Neutrophil (primary cell): ENCODE measurements at regions not wholly inside any gene's neighbourhood (a gene's known extent, or its start where the extent isn't known, plus 50 kb on each side); places are given as distances from the start of the nearest gene placed in this dataset.

ENCODE experiments used
- H3K27ac ChIP-seq: fragments of 200-600 bp; sonication (generic); 2 replicates; pipeline ENCODE4 v1.5.1; 2016; ENCODE audit warnings: mild to moderate bottlenecking, moderate library complexity
- H3K27me3 ChIP-seq: fragments of 200-600 bp; sonication (generic); 2 replicates; pipeline ENCODE4 v1.6.0; 2016; ENCODE audit warnings: mild to moderate bottlenecking
- H3K36me3 ChIP-seq: fragments of 200-600 bp; sonication (generic); 2 replicates; pipeline ENCODE4 v1.5.1; 2017
- H3K4me1 ChIP-seq, 2 experiments: fragments of 200-600 bp in 1 of 2; sonication (generic) in 1 of 2; 1 replicate in 1 of 2; 2 replicates in 1 of 2; pipeline versions ENCODE4 v1.5.1 to v1.6.1; 2013 to 2016; ENCODE audit warnings: low read depth in 1 of 2, low read length in 1 of 2, mild to moderate bottlenecking in 1 of 2, moderate library complexity in 1 of 2; ENCODE audit not compliant: control insufficient read depth in 1 of 2, insufficient read depth in 1 of 2
- H3K4me3 ChIP-seq, 2 experiments: fragments of 200-600 bp in 1 of 2; sonication (generic) in 1 of 2; 1 replicate in 1 of 2; 2 replicates in 1 of 2; pipeline ENCODE4 v1.5.1; 2013 to 2016; ENCODE audit warnings: low read depth in 1 of 2, low read length in 1 of 2, mild to moderate bottlenecking in 1 of 2, moderate library complexity in 1 of 2
- H3K9me3 ChIP-seq: fragments of 200-600 bp; sonication (generic); 2 replicates; pipeline ENCODE4 v1.5.1; 2016
- TF ChIP-seq, protein P1 (sequence below): fragments of 200-600 bp; sonication (generic); IDR thresholded peaks from 2 replicates; pipeline ENCODE4 v1.5.1; 2016; ENCODE audit warnings: antibody characterized with exemption

DNA sequence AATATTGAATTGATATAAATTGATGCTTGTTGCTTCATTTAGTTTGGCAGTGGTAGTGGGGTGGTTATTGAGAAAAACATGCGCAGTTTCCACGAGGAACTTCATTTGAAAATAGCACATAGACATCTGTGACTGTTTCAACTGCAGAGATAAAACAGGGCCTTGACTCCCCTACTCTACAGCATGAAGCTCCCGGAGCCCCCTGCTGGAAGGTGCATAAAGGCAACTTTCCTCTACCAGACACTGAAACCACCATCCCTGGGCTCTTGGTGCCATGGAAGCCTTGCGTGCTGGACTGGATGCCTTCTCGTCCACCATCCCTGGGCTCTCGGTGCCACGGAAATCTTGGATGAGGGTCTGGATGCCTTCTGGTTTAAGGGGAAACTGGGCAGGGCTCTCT lies 195.9 kb downstream of the CSNK2A3 start:
- H3K4me1 ChIP-seq = no peaks in the 10 kb centered on the region
- TF ChIP-seq, protein P1, sequence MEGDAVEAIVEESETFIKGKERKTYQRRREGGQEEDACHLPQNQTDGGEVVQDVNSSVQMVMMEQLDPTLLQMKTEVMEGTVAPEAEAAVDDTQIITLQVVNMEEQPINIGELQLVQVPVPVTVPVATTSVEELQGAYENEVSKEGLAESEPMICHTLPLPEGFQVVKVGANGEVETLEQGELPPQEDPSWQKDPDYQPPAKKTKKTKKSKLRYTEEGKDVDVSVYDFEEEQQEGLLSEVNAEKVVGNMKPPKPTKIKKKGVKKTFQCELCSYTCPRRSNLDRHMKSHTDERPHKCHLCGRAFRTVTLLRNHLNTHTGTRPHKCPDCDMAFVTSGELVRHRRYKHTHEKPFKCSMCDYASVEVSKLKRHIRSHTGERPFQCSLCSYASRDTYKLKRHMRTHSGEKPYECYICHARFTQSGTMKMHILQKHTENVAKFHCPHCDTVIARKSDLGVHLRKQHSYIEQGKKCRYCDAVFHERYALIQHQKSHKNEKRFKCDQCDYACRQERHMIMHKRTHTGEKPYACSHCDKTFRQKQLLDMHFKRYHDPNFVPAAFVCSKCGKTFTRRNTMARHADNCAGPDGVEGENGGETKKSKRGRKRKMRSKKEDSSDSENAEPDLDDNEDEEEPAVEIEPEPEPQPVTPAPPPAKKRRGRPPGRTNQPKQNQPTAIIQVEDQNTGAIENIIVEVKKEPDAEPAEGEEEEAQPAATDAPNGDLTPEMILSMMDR = no peak
- H3K27ac ChIP-seq = no peak overlapping the region
- no peaks in the 10 kb centered on the region for H3K27me3 ChIP-seq
- no peaks in the 10 kb centered on the region for H3K36me3 ChIP-seq
- no peak overlapping the region for H3K4me3 ChIP-seq
- H3K9me3 ChIP-seq = no peaks in the 10 kb centered on the region

DNA sequence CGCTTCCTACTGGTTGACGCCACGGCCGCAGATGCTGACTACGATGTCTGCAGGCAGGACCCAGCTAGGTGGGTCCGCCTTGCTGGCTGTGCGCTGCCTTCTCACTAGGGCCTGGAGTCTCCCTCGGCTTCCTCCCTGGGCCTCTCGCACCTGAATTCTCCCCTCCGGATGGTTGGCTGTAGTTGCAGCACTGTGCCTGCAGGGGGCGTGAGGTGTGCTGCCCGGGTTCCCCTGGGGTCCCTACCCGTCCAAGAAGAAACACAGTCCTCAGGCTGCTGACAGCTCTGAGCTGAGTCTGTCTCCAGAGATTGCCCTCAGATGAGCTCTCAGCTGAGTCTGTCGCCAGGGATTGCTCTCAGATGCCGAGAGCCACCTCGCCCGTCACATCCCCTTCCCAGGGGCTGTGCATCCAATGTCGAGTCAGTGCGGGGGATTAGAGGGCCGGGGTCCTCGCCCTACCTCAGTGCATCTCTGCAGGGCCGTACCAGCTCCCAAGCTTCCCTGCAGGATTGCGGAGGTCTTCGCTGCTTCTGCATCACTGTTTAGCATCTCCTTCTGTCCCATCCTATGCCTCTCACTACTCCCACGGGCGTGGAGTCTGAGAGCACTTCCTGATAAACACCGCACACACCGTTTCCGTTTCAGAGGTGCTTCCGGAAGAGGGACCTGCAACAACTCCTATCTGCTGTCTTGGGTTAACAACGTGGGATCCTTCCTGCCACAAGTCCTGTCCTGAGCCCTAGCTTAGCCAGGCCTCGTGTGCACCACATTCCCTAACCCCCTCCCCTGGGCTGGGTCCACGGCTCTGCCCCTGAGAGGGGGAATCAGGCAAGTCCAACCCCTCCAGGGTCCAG lies 196.9 kb downstream of the CSNK2A3 start:
- TF ChIP-seq, protein P1 = peak; percentile 23
- Histone ChIP-seq H3K27me3 (no peaks in the 10 kb centered on the region), H3K36me3 (no peaks in the 10 kb centered on the region), H3K9me3 (no peaks in the 10 kb centered on the region), H3K4me1 (no peaks in the 10 kb centered on the region), H3K4me3 (no peak overlapping the region), H3K27ac (no peak overlapping the region)

DNA sequence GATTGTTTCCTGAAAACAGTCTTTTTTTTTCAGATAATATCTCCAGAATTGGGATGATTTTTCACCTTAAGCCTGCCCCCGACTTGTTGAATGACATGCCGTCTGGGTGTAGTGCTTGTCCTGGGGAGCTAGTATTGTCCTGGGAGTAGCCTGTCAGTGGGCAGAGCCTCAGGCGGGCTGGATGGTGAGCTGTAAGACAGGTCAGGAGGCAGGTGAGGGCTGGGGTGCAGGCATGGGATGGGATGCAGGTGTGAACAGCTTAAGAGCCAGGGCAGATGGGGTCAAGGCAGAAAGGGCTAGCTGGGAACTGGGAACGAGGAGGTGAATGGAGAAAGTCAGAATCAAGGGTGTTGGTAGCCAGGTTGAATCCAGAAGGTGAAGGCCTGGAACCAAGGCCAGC lies 200.2 kb downstream of the CSNK2A3 start:
- no peaks in the 10 kb centered on the region for H3K9me3 ChIP-seq
- H3K27me3 ChIP-seq = no peaks in the 10 kb centered on the region
- no peaks in the 10 kb centered on the region for H3K36me3 ChIP-seq
- no peak overlapping the region for H3K27ac ChIP-seq
- no peak overlapping the region for H3K4me3 ChIP-seq
- peaks cover 0 to 5% of the 10 kb centered on the region in 2 experiments for H3K4me1 ChIP-seq
- TF ChIP-seq, protein P1 = no peak

DNA sequence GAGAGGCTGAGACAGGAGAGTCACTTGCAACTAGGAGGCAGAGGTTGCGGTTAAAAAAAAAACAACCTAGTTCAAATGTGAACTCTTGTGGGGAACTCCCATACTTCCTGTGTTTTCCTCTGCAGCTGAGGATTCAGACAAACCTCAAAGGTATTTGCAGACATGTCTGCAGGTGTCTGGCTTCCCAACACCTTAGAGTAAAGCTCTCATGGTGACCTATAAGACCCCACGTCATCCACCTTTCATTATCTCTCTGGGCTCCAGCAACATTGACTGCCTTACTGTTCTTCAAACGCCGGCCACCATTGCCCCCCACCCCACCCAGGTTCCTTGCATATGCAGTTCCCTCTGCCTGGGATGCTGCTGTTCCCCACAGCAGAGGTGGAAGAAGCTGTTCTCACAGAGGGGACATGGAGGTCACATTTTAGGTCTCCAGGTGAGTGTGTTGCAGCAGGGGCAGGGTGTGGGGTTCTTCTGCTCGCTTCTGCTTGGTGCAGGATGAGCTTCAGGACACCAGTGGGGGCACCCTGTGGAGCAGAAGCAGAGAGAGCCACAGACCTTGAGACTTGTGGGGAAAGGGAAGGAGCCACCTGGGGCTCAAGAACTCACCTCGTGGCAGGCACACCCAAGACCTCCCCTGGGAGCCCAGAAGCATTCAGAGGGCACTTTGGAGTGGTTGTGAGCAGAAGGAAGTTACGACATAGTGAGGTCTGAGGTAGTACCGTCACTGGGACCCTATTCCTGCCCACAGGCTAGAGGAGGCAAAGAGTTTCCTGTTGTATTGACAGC lies 203.2 kb downstream of the CSNK2A3 start:
- Histone ChIP-seq H3K4me3 (no peak overlapping the region), H3K9me3 (no peaks in the 10 kb centered on the region), H3K27me3 (no peaks in the 10 kb centered on the region), H3K36me3 (no peaks in the 10 kb centered on the region), H3K27ac (no peak overlapping the region), H3K4me1 (peaks cover 0 to 5% of the 10 kb centered on the region in 2 experiments)
- TF ChIP-seq, protein P1 = no peak

DNA sequence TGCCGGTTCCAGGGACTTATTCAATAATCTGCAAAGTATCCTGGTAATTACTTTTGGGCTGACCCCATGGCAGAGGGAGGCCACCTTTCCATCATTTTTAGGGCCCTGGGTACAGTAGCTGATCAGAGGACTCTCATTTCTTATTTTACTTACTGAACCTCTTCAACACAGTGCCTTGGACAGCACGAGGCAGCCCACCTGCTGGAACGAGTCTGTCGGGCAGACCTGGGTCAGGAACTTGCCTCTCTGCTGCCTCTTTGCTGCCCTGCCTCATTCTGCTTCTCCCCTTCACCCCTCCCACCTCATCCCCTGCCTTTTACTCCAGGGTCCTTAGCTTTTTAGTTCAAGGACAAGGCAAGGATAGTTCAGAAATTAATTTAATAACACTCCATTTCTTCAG lies 204.5 kb downstream of the CSNK2A3 start:
- Histone ChIP-seq H3K27ac (no peak overlapping the region), H3K4me1 (peaks cover 0 to 5% of the 10 kb centered on the region in 2 experiments)
- TF ChIP-seq, protein P1 = no peak

More for the DNA sequence above, 204.5 kb downstream of the CSNK2A3 start:
- H3K4me3 ChIP-seq = no peak overlapping the region
- no peaks in the 10 kb centered on the region for H3K27me3 ChIP-seq
- no peaks in the 10 kb centered on the region for H3K9me3 ChIP-seq
- no peaks in the 10 kb centered on the region for H3K36me3 ChIP-seq
